DND-41 (cell line): ENCODE measurements at regions not wholly inside any gene's neighbourhood (a gene's known extent, or its start where the extent isn't known, plus 50 kb on each side); places are given as distances from the start of the nearest gene placed in this dataset.

Experiments used
- CTCF ChIP-seq: IDR thresholded peaks from 2 replicates; pipeline ENCODE4 v1.5.1; 2012; ENCODE audit warnings: borderline replicate concordance, low read length, moderate library complexity, mild to moderate bottlenecking; ENCODE audit not compliant: poor library complexity, severe bottlenecking; ENCODE audit errors: extremely low read depth
- EZH2 ChIP-seq: IDR thresholded peaks from 3 replicates; pipeline ENCODE4 v1.6.1; 2012; ENCODE audit warnings: borderline replicate concordance, low read depth, mild to moderate bottlenecking, moderate library complexity, low read length, inconsistent platforms; ENCODE audit not compliant: severe bottlenecking

- TF ChIP-seq CTCF (no peak), EZH2 (no peak)
These were observed 55.4 kb upstream of the RNF32 start for GRCh38 chr7:156585025-156585648.
